NCI-H226 (cell line): ENCODE measurements at regions not wholly inside any gene's neighbourhood (a gene's known extent, or its start where the extent isn't known, plus 50 kb on each side); places are given as distances from the start of the nearest gene placed in this dataset.

ENCODE experiments used
- DNase-seq: peaks from one replicate; pipeline ENCODE4 v3.0.0-alpha.2; 2015

DNA sequence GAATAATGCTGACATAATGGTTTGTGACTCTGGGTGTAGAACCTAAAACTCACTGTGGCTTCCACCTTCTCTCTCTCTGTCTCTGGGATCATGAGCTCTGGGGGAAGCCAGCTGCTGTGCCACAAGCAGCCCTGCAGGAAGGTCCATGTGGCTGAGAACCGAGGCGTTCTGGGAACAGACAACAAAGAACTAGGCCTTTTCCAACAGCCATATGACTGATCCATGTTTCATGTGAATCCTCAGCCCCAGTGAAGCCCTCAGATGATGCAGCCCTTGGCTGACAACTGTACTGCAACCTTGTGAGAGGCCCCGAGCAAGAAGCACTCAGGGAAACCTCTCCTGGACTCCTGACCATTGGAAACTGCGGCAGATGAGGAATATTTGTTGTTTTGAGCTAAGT is 56.6 kb downstream of the HLA-G start:
- no peak for DNase-seq

DNA sequence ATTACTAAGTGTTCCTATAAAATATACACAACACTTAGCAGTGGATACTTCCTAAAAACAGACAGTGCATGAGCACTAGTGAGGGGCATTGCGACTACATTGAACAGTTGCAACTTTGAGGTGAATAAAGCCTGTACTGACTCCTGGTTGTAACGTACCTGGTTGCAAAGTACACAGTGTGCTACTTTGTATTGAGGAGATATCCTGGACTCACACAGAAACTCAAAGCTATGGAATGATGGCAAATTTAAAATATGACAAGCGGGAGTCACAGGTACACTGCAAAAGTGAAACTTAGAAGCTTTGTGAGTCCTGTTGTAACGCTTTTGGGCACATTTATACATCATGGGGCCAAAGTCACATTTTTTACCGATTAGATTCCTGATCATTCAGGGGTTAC is 55.6 kb upstream of the HLA-A start:
- DNase-seq, result no peak

DNA sequence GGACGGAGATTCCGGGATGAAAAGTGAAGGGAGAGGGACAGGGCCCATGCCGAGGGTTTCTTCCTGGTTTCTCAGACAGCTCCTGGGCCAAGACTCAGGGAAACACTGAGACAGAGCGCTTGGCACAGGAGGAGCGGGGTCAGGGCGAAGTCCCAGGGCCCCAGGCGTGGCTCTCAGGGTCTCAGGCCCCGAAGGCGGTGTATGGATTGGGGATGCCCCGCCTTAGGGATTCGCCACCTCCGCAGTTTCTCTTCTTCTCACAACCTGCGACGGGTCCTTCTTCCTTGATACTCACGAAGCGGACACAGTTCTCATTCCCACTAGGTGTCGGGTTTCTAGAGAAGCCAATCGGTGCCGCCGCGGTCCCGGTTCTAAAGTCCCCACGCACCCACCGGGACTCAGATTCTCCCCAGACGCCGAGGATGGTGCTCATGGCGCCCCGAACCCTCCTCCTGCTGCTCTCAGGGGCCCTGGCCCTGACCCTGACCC is 55.0 kb upstream of the HLA-A start:
- no peak for DNase-seq

DNA sequence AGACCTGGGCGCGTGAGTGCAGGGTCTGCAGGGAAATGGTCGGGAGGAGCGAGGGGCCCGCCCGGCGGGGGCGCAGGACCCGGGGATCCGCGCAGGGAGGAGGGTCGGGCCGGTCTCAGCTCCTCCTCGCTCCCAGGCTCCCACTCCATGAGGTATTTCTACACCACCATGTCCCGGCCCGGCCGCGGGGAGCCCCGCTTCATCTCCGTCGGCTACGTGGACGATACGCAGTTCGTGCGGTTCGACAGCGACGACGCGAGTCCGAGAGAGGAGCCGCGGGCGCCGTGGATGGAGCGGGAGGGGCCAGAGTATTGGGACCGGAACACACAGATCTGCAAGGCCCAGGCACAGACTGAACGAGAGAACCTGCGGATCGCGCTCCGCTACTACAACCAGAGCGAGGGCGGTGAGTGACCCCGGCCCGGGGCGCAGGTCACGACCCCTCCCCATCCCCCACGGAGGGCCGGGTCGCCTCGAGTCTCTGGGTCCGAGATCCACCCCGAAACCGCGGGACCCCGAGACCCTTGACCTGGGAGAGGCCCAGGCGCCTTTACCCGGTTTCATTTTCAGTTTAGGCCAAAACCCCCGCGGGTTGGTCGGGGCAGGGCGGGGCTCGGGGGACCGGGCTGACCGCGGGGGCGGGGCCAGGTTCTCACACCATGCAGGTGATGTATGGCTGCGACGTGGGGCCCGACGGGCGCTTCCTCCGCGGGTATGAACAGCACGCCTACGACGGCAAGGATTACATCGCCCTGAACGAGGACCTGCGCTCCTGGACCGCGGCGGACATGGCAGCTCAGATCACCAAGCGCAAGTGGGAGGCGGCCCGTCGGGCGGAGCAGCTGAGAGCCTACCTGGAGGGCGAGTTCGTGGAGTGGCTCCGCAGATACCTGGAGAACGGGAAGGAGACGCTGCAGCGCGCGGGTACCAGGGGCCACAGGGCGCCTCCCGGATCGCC is 54.2 kb upstream of the HLA-A start:
- peak; percentile 23 for DNase-seq
